ENCODE measurements at regions not wholly inside any gene's neighbourhood (a gene's known extent, or its start where the extent isn't known, plus 50 kb on each side); places are given as distances from the start of the nearest gene placed in this dataset.
A peak's percentile ranks its signal among the peaks of the same experiment; 100 is the strongest.

DNA sequence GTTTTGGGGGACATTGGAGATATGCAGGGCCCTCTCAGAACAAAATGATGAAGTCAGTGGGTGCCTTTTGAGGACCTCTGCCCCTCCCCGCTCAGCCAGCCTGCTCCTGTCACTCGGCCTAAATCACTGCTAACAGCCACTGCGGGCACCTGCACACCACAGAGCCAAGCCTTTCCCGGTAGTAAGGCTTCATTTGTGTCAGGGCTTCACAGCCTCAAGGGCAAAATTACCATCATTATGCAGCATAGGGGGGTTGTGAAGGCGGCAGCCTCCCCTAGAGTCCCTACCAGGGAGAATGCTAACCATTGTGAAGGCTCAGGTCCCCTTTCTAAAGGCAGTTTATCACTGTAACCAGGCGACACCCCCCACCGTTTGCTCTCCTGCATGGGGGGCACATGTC, 519.8 kb upstream of the MYT1L start:
- Mint-ChIP-seq H3K4me1 (no peaks in the 10 kb centered on the region), H3K27me3 (ENCODE audit: insufficient read depth) (peaks cover under 1% of the 10 kb centered on the region), H3K36me3 (ENCODE audit: low read depth) (no peaks in the 10 kb centered on the region), H3K27ac (no peak overlapping the region), H3K4me3 (no peak overlapping the region), H3K9me3 (peaks cover 1% of the 10 kb centered on the region)
- Histone ChIP-seq H3K4me1 (ENCODE audit: control insufficient read depth, insufficient read depth, low read length) (no peaks in the 10 kb centered on the region), H3K27me3 (ENCODE audit: control insufficient read depth, insufficient read depth, low read length, poor library complexity, severe bottlenecking) (no peaks in the 10 kb centered on the region), H3K27ac (ENCODE audit: low read depth, low read length) (peak overlapping the region; percentile 69), H3K9ac (ENCODE audit: extremely low read depth, low read length, poor library complexity, severe bottlenecking) (no peak overlapping the region), H3K36me3 (ENCODE audit: control insufficient read depth, insufficient read depth, low read length) (no peaks in the 10 kb centered on the region), H3K9me3 (ENCODE audit: control insufficient read depth, low read length) (no peaks in the 10 kb centered on the region), H3K4me3 (ENCODE audit: low read length) (no peak overlapping the region)
- DNase-seq: no peak
- TF ChIP-seq CTCF (conservative IDR thresholded peaks at IDR 0.05): no peak
- 80 to 86% methylated on average over 1 to 7 of the region's 7 CpGs for WGBS, 2 experiments (ENCODE audit: insufficient coverage in 1 of 2, insufficient read length in 1 of 2)

DNA sequence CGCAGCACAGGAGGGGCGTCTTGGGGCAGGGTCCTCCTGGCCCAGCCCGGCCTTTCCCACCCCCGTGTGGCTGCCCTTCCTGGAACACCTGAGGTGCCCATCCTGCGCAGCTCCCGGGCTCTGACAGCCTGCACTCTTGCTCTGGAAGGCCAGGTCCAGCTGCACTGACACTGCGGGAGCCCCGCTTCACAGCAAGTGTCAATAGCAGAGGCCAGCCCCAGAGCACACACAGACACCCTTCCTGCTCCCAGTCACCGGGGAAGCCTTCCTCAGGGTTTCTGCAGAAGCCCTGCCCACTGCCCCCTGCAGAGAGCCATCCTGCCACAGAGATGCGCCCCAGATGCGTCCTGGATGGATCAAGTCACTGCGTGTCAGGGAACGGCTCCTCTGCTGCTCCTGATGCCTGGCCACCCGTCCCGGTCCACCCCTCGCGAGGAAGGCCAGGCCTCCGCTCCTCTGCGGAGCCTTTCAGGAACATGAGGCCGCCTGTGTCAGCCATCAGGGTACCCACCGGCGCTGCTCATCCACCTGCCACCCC, 519.2 kb upstream of the MYT1L start:
- no peaks in the 10 kb centered on the region for H3K27me3 ChIP-seq (ENCODE audit: control insufficient read depth, insufficient read depth, low read length, poor library complexity, severe bottlenecking)
- H3K36me3 Mint-ChIP-seq (ENCODE audit: low read depth): no peaks in the 10 kb centered on the region
- no peaks in the 10 kb centered on the region for H3K36me3 ChIP-seq (ENCODE audit: control insufficient read depth, insufficient read depth, low read length)
- H3K27ac ChIP-seq (ENCODE audit: low read depth, low read length): peak overlapping the region; percentile 71
- H3K4me1 Mint-ChIP-seq: no peaks in the 10 kb centered on the region
- no peak overlapping the region for H3K4me3 ChIP-seq (ENCODE audit: low read length)
- no peak for DNase-seq
- no peaks in the 10 kb centered on the region for H3K9me3 ChIP-seq (ENCODE audit: control insufficient read depth, low read length)
- WGBS, 2 experiments (ENCODE audit: insufficient coverage in 1 of 2, insufficient read length in 1 of 2): 87 to 91% methylated on average over 11 to 22 of the region's 22 CpGs
- peaks cover 2% of the 10 kb centered on the region for H3K27me3 Mint-ChIP-seq (ENCODE audit: insufficient read depth)
- H3K4me3 Mint-ChIP-seq: no peak overlapping the region
- H3K27ac Mint-ChIP-seq: no peak overlapping the region
- H3K9me3 Mint-ChIP-seq: peaks cover 6% of the 10 kb centered on the region
- TF ChIP-seq CTCF (conservative IDR thresholded peaks at IDR 0.05): no peak
- H3K9ac ChIP-seq (ENCODE audit: extremely low read depth, low read length, poor library complexity, severe bottlenecking): no peak overlapping the region
- H3K4me1 ChIP-seq (ENCODE audit: control insufficient read depth, insufficient read depth, low read length): no peaks in the 10 kb centered on the region

DNA sequence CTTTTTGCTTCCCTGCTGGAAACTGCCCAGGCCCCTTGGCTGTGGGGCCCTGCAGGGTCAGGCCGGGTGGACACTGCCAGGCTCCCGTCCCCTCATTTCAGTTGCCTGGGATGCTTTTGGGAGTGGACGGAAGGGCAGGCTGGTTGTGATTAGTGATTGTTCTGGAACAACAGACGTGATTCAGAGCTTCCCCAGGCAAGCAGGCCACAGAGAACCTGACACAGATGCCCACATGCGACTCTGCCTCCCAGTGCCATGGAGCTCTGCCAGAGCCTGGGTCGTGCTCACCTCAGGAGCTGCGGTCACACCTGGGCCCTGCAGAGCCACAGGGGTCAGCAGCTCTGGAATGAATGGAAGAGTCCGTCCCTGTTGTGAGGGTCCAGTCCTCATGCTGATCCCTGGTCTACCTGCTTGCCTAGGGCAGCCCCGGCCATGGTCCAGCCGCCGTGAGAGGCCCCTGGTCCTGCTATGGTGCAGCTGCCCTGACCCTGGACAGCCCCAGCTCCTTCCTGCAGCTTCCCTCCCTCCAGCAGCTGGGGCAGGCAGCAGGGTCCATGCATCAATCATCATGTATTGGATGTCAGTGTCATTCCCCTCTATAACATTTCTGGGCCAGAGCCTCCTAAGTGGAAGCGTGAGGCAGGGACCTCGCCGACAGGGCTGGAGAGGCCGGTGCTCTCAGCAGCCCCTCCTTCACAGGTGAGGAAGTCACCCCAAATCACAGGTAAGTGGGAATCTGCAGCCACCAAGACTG, 518.6 kb upstream of the MYT1L start:
- H3K36me3 Mint-ChIP-seq (ENCODE audit: low read depth): no peaks in the 10 kb centered on the region
- H3K9me3 Mint-ChIP-seq: peaks cover 8% of the 10 kb centered on the region
- H3K4me1 ChIP-seq (ENCODE audit: control insufficient read depth, insufficient read depth, low read length): no peaks in the 10 kb centered on the region
- H3K27ac ChIP-seq (ENCODE audit: low read depth, low read length): peak overlapping the region; percentile 71
- H3K4me3 Mint-ChIP-seq: no peak overlapping the region
- H3K36me3 ChIP-seq (ENCODE audit: control insufficient read depth, insufficient read depth, low read length): no peaks in the 10 kb centered on the region
- H3K27me3 Mint-ChIP-seq (ENCODE audit: insufficient read depth): peaks cover 2% of the 10 kb centered on the region
- peaks cover 6% of the 10 kb centered on the region for H3K9me3 ChIP-seq (ENCODE audit: control insufficient read depth, low read length)
- no peak overlapping the region for H3K4me3 ChIP-seq (ENCODE audit: low read length)
- DNase-seq: no peak
- WGBS, 2 experiments (ENCODE audit: insufficient coverage in 1 of 2, insufficient read length in 1 of 2): 76 to 89% methylated on average over 7 to 15 of the region's 15 CpGs
- no peak overlapping the region for H3K9ac ChIP-seq (ENCODE audit: extremely low read depth, low read length, poor library complexity, severe bottlenecking)
- no peak overlapping the region for H3K27ac Mint-ChIP-seq
- no peaks in the 10 kb centered on the region for H3K4me1 Mint-ChIP-seq
- H3K27me3 ChIP-seq (ENCODE audit: control insufficient read depth, insufficient read depth, low read length, poor library complexity, severe bottlenecking): no peaks in the 10 kb centered on the region
- no peak for TF ChIP-seq CTCF (conservative IDR thresholded peaks at IDR 0.05)
